Endothelial cell of umbilical vein (primary cell): ENCODE measurements at regions not wholly inside any gene's neighbourhood (a gene's known extent, or its start where the extent isn't known, plus 50 kb on each side); places are given as distances from the start of the nearest gene placed in this dataset.

Experiments
- EZH2 ChIP-seq: IDR thresholded peaks from 2 replicates; pipeline ENCODE4 v1.6.1; 2012; ENCODE audit warnings: borderline replicate concordance, low read depth, mild to moderate bottlenecking, moderate library complexity, low read length, inconsistent platforms; ENCODE audit not compliant: severe bottlenecking
- GATA2 ChIP-seq: IDR thresholded peaks from 2 replicates; pipeline ENCODE4 v1.7.0; 2011; ENCODE audit warnings: low read depth, mild to moderate bottlenecking, moderate library complexity, mixed read lengths, low read length; ENCODE audit not compliant: insufficient read length, insufficient read depth
- MAX ChIP-seq: IDR thresholded peaks from 2 replicates; pipeline ENCODE4 v1.6.1; 2011; ENCODE audit not compliant: insufficient read depth, insufficient read length
- MYC ChIP-seq: IDR thresholded peaks from one replicate; pipeline ENCODE4 v1.6.1; 2011; ENCODE audit warnings: mild to moderate bottlenecking, low read depth, low read length
- POLR2A ChIP-seq: IDR thresholded peaks from 2 replicates; pipeline ENCODE4 v1.6.1; 2012; ENCODE audit warnings: low read depth, mild to moderate bottlenecking, control low read depth, low read length
- POLR2AphosphoS5 ChIP-seq: IDR thresholded peaks from 2 replicates; pipeline ENCODE4 v1.6.1; 2012; ENCODE audit warnings: low read depth, mild to moderate bottlenecking, control low read depth, low read length, moderate library complexity; ENCODE audit not compliant: insufficient read depth
- TF ChIP-seq, protein P1 (sequence below), 2 donors: IDR thresholded peaks; 1 replicate in 1 of 2; 2 replicates in 1 of 2; pipeline ENCODE4 v1.5.1; 2011; ENCODE audit warnings: low read length in 2 of 2, mild to moderate bottlenecking in 2 of 2, moderate library complexity in 2 of 2, control low read depth in 1 of 2, inconsistent platforms in 1 of 2, low read depth in 1 of 2; ENCODE audit not compliant: insufficient read depth in 1 of 2; ENCODE audit errors: extremely low read depth in 1 of 2

GRCh38 chr11:25659706-25660105 is 672.2 kb upstream of the ANO3 start:
- TF ChIP-seq EZH2 (no peak), POLR2AphosphoS5 (no peak), POLR2A (no peak), GATA2 (no peak), MAX (no peak), MYC (no peak)
- TF ChIP-seq, protein P1, sequence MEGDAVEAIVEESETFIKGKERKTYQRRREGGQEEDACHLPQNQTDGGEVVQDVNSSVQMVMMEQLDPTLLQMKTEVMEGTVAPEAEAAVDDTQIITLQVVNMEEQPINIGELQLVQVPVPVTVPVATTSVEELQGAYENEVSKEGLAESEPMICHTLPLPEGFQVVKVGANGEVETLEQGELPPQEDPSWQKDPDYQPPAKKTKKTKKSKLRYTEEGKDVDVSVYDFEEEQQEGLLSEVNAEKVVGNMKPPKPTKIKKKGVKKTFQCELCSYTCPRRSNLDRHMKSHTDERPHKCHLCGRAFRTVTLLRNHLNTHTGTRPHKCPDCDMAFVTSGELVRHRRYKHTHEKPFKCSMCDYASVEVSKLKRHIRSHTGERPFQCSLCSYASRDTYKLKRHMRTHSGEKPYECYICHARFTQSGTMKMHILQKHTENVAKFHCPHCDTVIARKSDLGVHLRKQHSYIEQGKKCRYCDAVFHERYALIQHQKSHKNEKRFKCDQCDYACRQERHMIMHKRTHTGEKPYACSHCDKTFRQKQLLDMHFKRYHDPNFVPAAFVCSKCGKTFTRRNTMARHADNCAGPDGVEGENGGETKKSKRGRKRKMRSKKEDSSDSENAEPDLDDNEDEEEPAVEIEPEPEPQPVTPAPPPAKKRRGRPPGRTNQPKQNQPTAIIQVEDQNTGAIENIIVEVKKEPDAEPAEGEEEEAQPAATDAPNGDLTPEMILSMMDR (IDR thresholded peaks at IDR 0.05; ENCODE audit: extremely low read depth in 1 of 2, insufficient read depth in 1 of 2, low read depth in 1 of 2, low read length in 2 of 2): no peak
